ENCODE measurements at regions not wholly inside any gene's neighbourhood (a gene's known extent, or its start where the extent isn't known, plus 50 kb on each side); places are given as distances from the start of the nearest gene placed in this dataset.
"Not testable (repeated sequence)": the region's sequence is repeated elsewhere in the genome, so short reads cannot be mapped to it uniquely, and the experiment has no call there.

GRCh38 chr5:117013280-117013877 lies 438.8 kb upstream of the SEMA6A start:
- DNase-seq: no peak

- no peak for DNase-seq
Observed at GRCh38 chr5:117010574-117010973, 436.0 kb upstream of the SEMA6A start.

GRCh38 chr5:116998024-116998423 lies 423.4 kb upstream of the SEMA6A start:
- DNase-seq: no peak

GRCh38 chr5:116992681-116993080 lies 418.1 kb upstream of the SEMA6A start:
- no peak for DNase-seq

GRCh38 chr5:116989995-116990394 lies 415.4 kb upstream of the SEMA6A start:
- DNase-seq: peak; percentile 39 to 80

- DNase-seq: no peak
Observed at GRCh38 chr5:116982035-116982434, 407.4 kb upstream of the SEMA6A start.

- no peak for DNase-seq
Observed at GRCh38 chr5:116980581-116980980, 406.0 kb upstream of the SEMA6A start.

GRCh38 chr5:116976767-116977166 lies 402.1 kb upstream of the SEMA6A start:
- DNase-seq: no peak

- no peak for DNase-seq
Observed at GRCh38 chr5:116971131-116971530, 396.5 kb upstream of the SEMA6A start.

- peak; percentile 38 to 77 for DNase-seq
Observed at GRCh38 chr5:116970318-116970717, 395.7 kb upstream of the SEMA6A start.

GRCh38 chr5:116964438-116964837 lies 389.8 kb upstream of the SEMA6A start:
- DNase-seq: no peak

- DNase-seq: no peak
Observed at GRCh38 chr5:116961021-116961420, 386.4 kb upstream of the SEMA6A start.

- no peak for DNase-seq
Observed at GRCh38 chr5:116959843-116960242, 385.2 kb upstream of the SEMA6A start.

GRCh38 chr5:116953251-116953930 lies 378.8 kb upstream of the SEMA6A start:
- no peak for DNase-seq

GRCh38 chr5:116951219-116951618 lies 376.6 kb upstream of the SEMA6A start:
- no peak for DNase-seq

- DNase-seq: peak; percentile 78 to 86
Observed at GRCh38 chr5:116947691-116948528, 373.3 kb upstream of the SEMA6A start.

GRCh38 chr5:116945613-116946382 lies 371.2 kb upstream of the SEMA6A start:
- not testable (repeated sequence) for DNase-seq

GRCh38 chr5:116944183-116944582 lies 369.6 kb upstream of the SEMA6A start:
- no peak for DNase-seq

- no peak for DNase-seq
Observed at GRCh38 chr5:116942622-116943021, 368.0 kb upstream of the SEMA6A start.

- peak; percentile 93 to 97 for DNase-seq
Observed at GRCh38 chr5:116939641-116940040, 365.0 kb upstream of the SEMA6A start.

GRCh38 chr5:116938488-116938887 lies 363.9 kb upstream of the SEMA6A start:
- DNase-seq: peak; percentile 17 to 46

- DNase-seq: peak in 1 of 2 experiments; percentile 1
Observed at GRCh38 chr5:116935561-116936162, 361.0 kb upstream of the SEMA6A start.

- DNase-seq: no peak
Observed at GRCh38 chr5:116930616-116931015, 356.0 kb upstream of the SEMA6A start.
